GM21381 (cell line): ENCODE measurements at regions not wholly inside any gene's neighbourhood (a gene's known extent, or its start where the extent isn't known, plus 50 kb on each side); places are given as distances from the start of the nearest gene placed in this dataset.

Experiments used
- ATAC-seq: cut with Tn5 transposase; IDR thresholded peaks from one replicate; pipeline ENCODE4 v1.9.1; 2021; ENCODE audit warnings: mild to moderate bottlenecking, moderate library complexity; ENCODE audit not compliant: unreplicated experiment

DNA sequence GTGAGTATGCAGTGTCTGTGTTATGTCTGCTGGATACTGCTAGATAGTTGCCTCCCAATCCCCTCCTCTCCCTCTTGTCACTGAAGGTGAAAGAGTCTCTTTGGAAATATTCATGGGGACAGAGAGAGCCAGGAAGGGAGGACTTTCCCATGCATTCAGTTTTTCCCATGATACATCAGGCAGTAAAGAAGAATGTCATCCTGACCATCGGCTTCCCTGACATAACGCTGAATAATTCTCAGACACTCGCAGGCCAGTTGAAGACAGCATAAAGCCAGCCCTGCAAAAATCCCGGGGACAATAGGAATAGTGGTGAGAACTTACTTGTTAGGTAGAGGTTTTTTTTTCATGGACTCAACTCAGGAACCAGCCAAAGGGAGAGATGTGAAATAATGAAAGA is 58.1 kb downstream of the KLF4 start:
- ATAC-seq = no peak

- no peak for ATAC-seq
Measured at GRCh38 chr9:107430071-107430470, 59.5 kb downstream of the KLF4 start.

DNA sequence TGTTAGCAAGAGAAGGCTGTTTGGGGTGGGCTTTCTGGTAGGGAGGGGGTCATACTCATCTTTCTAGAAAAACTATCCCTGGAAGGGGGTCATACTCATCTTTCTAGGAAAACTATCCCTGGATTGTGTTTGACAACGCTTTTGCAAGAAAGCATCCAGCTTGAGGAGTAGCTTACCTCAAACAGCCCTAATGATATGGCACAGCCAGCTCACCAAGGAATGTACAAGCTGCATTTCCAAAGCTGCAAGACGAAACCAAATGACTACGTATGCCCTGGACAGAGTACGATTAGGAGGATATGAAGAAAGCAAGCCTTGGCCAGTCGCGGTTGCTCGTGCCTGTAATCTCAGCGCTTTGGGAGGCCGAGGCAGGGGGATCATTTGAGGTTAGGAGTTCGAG is 63.4 kb downstream of the KLF4 start:
- ATAC-seq = no peak

DNA sequence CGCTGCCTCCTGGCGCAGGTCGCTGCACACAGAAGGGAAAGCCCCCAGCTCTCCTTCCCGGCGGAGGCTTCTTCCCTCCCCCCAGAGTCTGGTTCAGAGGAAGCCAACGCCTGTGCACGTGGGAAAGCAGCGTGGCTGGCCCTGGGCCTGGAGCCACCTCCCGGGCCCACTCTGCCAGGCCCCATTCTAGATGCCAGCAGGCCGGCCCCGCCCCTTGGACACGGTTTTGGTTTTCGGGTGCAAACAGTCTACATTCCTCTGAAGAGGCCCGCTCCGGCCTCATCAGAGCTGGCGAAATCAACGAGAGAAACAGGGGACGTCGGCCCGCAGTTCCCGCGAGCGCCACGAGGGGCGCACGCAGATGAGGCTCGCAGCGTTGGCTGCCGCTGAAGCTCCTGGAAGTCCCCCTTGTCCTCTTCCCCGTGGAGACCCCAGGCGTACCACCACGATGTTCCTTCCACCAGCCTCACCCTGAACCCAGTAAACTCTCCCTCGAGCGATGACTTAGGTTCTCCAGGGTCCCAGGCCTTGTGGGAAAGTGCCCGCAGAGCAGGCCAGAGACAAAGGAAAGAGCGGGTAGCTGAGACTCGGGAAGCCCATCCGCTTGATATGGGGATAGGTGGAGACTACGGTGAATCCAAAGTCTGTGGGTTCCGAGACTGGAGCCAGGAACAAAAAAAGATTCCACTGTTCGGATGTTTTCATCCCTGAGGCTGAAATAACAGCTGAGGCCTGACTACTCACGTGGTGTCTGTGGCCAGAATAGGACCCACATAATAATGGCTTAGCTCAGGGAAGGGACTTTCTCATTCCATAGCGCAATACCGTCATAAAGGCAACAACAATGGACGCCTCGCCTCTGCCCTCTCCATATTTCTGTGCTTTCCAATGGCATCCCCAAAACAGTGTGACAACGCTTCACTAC is 64.2 kb downstream of the KLF4 start:
- ATAC-seq = peak; percentile 87

DNA sequence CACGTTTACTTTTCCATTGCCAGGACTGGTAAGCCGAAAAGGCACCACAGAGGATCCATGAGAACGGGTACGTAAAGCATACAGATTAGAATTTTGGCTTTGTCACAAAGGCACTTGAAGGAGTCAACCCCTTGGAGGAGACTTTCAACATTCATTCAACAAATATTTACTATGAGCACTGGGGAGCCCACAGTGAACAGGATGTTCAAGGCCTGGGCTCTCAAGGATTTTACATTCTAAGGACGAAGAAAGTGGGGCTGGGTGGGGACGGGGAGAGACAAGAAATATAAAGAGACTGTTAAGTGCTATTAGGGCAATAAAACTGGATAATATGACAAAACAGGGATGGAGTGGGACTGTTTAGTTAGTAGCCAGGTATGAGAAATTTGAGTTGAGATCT is 66.0 kb downstream of the KLF4 start:
- no peak for ATAC-seq

GRCh38 chr9:107422189-107423185 is 67.1 kb downstream of the KLF4 start:
- ATAC-seq = no peak

DNA sequence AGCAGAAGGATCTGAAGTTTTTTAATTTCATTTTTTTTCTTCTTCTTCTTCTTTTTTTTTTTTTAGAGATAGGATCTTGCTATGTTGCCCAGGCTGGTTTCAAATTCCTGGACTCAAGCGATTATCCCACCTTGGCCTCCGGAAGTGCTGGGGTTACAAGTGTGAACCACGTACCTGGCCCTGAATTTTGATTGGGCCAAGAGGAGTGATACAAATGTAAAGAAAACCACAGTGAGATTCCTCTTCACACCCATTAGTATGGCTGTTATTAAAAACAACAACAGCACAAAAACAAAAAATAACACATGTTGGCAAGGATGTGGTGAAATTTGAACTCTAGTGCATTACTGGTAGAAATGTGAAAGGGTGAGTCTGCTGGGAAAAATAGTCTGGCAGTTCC is 79.1 kb downstream of the KLF4 start:
- ATAC-seq = no peak

GRCh38 chr9:107409581-107410389 is 79.8 kb downstream of the KLF4 start:
- ATAC-seq = no peak

GRCh38 chr9:107407675-107408074 is 81.9 kb downstream of the KLF4 start:
- no peak for ATAC-seq

DNA sequence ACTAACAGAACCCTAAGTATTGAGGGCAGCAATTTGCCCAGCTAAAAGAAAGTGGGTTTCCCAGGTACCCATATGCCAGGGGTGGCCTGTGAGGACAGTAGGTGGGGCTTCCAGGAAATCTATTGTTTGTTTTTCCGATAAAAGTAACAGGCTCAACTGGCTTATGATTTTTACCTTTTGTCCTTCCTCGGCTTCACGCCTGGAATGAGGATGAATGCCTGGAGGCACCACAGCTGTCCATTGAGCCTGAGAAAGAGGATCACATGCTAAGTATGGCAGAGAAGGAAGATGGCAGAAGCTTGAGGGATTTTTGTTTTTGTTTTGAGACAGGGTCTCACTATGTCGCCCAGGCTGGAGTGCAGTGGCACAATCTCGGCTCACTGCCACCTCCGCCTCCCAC is 84.1 kb downstream of the KLF4 start:
- ATAC-seq = no peak

DNA sequence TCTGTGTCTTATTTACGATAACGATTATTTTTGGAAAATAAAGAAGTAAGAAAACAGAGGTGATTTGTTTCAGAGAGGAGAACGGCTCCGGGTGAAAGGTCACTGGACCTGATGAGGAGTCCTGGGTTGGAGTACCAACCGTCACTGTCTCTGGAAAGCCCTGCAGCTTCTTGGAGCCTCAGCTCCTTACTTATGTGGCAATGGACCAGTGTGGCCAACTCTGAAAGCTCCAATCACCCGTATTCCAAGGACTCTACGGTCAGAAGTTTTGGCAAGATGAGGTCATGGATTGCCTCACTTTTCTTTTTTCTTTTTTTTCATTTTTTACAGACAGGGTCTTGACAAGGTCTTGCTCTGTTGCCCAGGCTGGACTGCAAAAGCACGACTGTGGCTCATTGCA is 84.8 kb downstream of the KLF4 start:
- ATAC-seq = no peak

DNA sequence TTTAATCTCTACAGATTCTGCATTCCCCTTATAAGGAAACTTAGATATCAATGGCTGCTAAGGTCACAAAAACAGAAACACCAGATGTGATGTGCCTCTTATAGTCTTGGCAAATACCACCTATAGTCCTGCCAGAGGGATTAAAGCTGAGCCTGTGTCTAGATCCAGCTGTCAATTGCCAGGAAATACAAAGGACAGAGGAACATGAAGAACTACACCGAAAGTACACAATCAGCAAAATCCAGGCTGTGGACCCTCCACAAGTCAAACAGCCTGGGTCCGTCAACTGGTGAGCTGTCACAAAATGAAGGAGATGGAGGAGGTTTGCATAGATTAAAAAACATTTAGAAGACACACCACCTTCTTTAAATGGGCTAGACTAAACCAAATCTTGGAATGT is 85.4 kb downstream of the KLF4 start:
- no peak for ATAC-seq

DNA sequence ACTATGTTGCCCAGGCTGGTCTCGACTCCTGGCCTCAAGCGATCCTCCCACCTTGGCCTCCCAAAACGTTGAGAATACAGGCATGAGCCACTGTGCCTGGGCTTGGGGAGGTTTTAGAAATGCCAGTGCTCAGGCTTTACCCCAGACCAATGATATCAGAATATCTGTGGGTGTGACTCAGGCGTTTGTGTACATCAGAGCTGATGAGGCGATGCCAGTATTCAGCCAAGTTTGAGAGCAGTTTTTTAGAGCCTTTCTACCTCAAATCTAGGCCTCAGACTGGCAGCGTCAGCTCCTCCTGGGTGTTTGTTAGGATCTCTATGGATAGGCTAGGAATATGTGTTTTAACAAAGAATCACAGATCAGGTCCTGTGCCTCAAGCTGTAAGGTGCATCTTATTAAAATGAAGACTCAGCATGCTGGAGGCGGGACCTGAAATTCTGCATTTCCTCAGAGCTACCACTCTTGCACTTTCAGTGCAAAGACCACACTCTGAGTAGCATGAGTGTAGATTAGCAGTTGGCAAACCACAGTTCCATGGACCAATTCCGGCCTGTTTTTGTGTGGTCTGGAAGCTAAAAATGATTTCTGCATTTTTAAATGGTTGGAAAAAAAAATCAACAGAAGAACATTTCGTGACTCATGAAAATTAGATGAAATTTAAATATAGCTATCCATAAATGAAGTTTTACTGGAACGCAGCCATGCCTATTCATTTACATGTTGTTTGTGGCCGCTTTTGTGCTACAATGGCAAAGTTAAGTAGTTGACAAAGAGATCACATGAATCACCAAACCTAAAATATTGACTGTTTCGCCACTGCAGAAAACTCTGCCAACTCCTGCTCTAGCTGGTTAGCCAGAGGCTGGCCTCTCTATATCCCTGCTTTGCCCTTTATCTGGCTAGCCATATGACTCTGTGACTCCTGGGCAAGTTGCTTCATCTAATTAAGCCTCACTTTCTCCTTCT is 92.2 kb downstream of the KLF4 start:
- no peak for ATAC-seq

DNA sequence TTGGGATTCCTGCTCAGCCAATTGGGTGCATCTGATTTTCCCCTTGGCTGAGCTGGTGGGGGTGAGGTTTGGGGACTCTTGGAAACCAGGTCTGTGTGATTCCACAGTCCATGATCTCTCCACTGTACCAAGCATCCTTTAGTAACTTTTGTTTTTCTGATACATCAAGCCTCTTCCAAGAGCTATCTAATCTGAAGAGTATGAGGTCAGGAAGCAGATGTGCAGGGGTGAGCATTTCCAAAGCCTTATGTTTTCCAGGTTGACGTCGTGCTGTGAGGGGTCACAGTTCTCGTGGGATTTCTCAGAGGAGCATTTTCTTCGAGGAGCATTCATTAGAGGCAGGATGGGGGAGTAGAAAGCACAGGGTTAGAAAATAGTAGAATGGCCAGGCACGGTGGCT is 95.3 kb downstream of the KLF4 start:
- no peak for ATAC-seq

DNA sequence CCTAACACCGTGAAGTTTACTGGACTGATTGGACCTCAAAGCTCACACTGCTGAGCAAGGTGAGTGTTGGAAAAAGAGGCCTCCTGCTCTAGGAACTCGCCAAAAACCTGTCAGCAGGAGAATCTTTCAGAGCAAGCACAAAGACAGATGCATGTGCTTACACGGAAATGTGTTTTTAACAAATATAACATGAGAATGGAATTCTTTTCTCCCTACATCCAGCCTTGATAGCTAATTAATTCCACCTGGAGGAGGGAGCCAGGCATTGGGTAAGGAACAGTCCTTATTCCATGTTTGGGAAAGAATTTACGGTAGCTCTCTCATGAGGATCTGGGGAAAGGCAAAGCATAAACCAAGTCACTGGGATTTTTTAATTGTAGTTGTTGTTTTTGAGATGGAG is 98.8 kb downstream of the KLF4 start:
- ATAC-seq = no peak

- no peak for ATAC-seq
Measured at GRCh38 chr9:107390279-107390678, 99.3 kb downstream of the KLF4 start.

DNA sequence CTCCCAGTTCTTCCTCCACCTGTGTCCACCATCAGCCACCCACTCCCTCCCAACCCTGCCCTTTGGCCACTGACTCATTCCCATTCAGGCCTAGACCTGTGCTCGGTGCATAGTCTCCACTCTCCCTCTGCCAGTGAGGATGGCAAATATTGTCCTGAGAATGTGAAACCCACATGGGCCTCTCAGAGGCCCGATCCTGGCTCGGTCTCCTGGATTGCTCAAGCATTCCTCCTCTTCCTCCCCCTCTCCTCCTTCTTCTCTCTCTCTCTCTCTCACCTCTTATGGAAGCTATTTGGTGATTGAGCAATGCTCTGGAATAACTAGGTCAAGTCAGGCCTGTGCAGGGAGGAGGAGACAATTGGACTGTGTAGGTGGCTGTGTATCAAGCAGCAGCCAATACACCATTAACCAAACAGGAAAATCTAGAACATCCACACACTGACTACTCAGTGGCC is 99.9 kb downstream of the KLF4 start:
- ATAC-seq = no peak

GRCh38 chr9:107388890-107389289 is 100.7 kb downstream of the KLF4 start:
- ATAC-seq = no peak

DNA sequence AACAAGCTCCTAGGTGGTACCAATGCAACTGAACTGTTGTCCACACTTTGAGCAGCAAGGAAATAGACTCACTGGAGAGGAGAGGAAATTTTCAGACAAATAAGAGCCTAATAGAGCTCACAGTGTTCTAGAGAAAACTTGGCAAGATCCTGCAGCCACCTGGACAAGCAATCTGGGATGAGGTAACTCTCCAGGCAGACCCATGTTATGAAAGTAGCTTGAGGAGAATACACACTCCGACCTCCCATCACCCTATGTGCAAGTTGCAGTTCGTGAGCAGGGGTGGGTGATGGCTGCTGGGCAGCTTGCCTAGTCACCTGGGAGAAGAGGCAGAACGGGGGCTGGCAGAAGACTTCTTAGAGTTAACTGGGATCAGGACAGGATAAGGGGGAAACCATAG is 102.2 kb downstream of the KLF4 start:
- no peak for ATAC-seq

DNA sequence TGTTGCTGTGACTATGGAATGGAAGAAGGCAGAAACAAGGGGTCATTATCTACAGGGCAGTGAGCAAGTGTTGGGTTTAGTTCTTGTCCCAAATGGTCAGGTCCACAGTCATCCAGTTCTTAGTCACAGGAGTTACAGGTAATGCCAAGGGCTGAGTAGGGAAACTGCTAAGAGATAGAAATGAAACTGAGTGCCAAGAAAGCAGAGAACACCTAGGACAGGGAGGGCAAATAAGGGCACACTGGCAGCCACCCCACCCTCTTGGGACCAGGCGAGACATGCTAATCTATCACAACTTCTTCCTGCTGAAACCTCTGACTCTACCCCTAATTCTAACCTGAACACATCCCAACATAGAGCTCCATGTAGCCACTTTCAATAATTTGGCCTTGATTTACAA is 103.2 kb downstream of the KLF4 start:
- no peak for ATAC-seq
